ENCODE measurements at regions not wholly inside any gene's neighbourhood (a gene's known extent, or its start where the extent isn't known, plus 50 kb on each side); places are given as distances from the start of the nearest gene placed in this dataset.

DNA sequence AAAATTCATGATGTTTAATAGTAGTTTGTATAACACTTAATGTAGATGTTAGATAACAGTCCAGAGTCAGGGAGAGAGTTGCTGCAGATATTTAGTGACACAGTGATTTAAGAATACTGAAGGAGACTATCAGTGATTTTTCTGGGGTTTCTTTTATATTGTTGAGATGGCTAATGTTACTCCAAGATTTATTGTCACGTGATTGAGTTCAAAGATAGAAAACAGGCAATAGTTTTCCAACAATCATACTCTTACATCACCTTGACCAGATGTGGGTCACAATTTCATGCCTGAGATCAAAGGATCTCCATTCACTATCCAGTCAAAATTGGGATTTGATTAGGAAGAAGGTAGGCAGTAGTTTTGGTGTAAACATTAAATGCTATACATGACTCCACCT, 580.0 kb upstream of the ARRDC3 start:
- TF ChIP-seq, protein P1, sequence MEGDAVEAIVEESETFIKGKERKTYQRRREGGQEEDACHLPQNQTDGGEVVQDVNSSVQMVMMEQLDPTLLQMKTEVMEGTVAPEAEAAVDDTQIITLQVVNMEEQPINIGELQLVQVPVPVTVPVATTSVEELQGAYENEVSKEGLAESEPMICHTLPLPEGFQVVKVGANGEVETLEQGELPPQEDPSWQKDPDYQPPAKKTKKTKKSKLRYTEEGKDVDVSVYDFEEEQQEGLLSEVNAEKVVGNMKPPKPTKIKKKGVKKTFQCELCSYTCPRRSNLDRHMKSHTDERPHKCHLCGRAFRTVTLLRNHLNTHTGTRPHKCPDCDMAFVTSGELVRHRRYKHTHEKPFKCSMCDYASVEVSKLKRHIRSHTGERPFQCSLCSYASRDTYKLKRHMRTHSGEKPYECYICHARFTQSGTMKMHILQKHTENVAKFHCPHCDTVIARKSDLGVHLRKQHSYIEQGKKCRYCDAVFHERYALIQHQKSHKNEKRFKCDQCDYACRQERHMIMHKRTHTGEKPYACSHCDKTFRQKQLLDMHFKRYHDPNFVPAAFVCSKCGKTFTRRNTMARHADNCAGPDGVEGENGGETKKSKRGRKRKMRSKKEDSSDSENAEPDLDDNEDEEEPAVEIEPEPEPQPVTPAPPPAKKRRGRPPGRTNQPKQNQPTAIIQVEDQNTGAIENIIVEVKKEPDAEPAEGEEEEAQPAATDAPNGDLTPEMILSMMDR (conservative IDR thresholded peaks at IDR 0.05 in 1 of 2, IDR thresholded peaks at IDR 0.05 in 1 of 2; ENCODE audit: extremely low read depth in 1 of 2, insufficient read depth in 1 of 2, low read depth in 1 of 2, low read length in 2 of 2): no peak
- no peak for TF ChIP-seq EZH2 (IDR thresholded peaks at IDR 0.05; ENCODE audit: borderline replicate concordance, low read length)
